ENCODE measurements at regions not wholly inside any gene's neighbourhood (a gene's known extent, or its start where the extent isn't known, plus 50 kb on each side); places are given as distances from the start of the nearest gene placed in this dataset.

DNA sequence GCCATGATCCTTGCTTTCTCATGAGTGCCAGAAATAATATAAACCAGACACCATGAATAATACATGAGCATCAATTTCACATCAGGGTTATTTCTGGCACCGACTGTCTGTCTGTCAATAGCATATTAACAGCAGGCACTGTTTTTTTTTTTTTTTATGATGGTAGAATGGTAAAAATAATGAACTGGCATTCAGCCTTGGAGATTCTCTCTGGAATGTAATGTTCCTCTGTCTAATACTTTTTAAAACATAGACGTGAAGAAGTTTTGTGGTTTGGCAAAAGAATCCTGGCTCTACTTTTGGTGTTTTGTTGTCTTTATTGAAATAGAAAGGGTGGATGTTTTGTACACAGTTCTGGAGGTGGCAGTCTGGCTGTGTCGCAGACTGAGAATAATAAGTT is 874.6 kb upstream of the PRKX start:
- Histone ChIP-seq H2AFZ (ENCODE audit: low read length) (no peak overlapping the region), H3K4me1 (ENCODE audit: insufficient read depth, low read length, poor library complexity, severe bottlenecking) (no peaks in the 10 kb centered on the region), H3F3A (ENCODE audit: low read depth) (no peaks in the 10 kb centered on the region), H3K9me3 (ENCODE audit: insufficient read depth, low read depth, low read length) (no peaks in the 10 kb centered on the region), H3K9ac (ENCODE audit: low read depth, low read length, poor library complexity, severe bottlenecking) (no peak overlapping the region), H3K27me3 (ENCODE audit: insufficient read depth, low read length, poor library complexity, severe bottlenecking) (no peaks in the 10 kb centered on the region), H3K9me2 (replicated peaks; ENCODE audit: low read depth, low read length) (no peaks in the 10 kb centered on the region), H4K20me1 (ENCODE audit: insufficient read depth, low read length, poor library complexity, severe bottlenecking) (no peaks in the 10 kb centered on the region), H3K4me2 (ENCODE audit: low read depth, low read length, poor library complexity, severe bottlenecking) (no peak overlapping the region), H3K36me3 (ENCODE audit: insufficient read depth, low read length) (no peaks in the 10 kb centered on the region), H3K4me3 (ENCODE audit: low read length, poor library complexity, severe bottlenecking) (no peak overlapping the region), H3K79me2 (ENCODE audit: insufficient read depth, low read length) (no peaks in the 10 kb centered on the region)
- TF ChIP-seq, protein P1, sequence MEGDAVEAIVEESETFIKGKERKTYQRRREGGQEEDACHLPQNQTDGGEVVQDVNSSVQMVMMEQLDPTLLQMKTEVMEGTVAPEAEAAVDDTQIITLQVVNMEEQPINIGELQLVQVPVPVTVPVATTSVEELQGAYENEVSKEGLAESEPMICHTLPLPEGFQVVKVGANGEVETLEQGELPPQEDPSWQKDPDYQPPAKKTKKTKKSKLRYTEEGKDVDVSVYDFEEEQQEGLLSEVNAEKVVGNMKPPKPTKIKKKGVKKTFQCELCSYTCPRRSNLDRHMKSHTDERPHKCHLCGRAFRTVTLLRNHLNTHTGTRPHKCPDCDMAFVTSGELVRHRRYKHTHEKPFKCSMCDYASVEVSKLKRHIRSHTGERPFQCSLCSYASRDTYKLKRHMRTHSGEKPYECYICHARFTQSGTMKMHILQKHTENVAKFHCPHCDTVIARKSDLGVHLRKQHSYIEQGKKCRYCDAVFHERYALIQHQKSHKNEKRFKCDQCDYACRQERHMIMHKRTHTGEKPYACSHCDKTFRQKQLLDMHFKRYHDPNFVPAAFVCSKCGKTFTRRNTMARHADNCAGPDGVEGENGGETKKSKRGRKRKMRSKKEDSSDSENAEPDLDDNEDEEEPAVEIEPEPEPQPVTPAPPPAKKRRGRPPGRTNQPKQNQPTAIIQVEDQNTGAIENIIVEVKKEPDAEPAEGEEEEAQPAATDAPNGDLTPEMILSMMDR (conservative IDR thresholded peaks at IDR 0.05; ENCODE audit: low read length) = no peak

DNA sequence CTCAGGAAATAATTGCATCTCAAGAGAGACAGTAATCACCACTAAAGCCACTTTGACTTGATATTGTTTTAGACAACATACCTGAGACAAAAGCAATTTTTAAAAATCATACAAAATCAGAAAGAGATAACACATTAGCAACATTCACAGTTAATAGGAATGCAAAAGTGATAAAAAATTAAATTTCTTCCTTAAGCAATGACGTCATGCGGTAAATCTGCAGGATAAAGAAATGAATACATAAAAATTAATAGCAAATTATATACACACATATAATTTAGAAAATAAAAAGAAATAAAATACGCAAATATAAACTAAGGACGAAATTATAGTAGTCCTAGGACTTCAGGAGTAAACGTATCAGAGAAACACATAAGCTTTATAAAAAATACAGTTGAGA is 866.5 kb upstream of the PRKX start:
- no peak for TF ChIP-seq EZH2phosphoT487 (IDR thresholded peaks at IDR 0.05; ENCODE audit: borderline replicate concordance)
- TF ChIP-seq, protein P1 (conservative IDR thresholded peaks at IDR 0.05; ENCODE audit: low read length) = no peak
- no peak overlapping the region for H2AFZ ChIP-seq (ENCODE audit: low read length)
- no peaks in the 10 kb centered on the region for H3K27me3 ChIP-seq (ENCODE audit: insufficient read depth, low read length, poor library complexity, severe bottlenecking)
- H3K9me2 ChIP-seq (replicated peaks; ENCODE audit: low read depth, low read length) = no peaks in the 10 kb centered on the region
- no peaks in the 10 kb centered on the region for H3F3A ChIP-seq (ENCODE audit: low read depth)
- no peaks in the 10 kb centered on the region for H3K79me2 ChIP-seq (ENCODE audit: insufficient read depth, low read length)
- no peaks in the 10 kb centered on the region for H4K20me1 ChIP-seq (ENCODE audit: insufficient read depth, low read length, poor library complexity, severe bottlenecking)
- H3K9ac ChIP-seq (ENCODE audit: low read depth, low read length, poor library complexity, severe bottlenecking) = no peak overlapping the region
- H3K4me1 ChIP-seq (ENCODE audit: insufficient read depth, low read length, poor library complexity, severe bottlenecking) = no peaks in the 10 kb centered on the region
- H3K4me2 ChIP-seq (ENCODE audit: low read depth, low read length, poor library complexity, severe bottlenecking) = no peak overlapping the region
- H3K4me3 ChIP-seq (ENCODE audit: low read length, poor library complexity, severe bottlenecking) = no peak overlapping the region
- no peaks in the 10 kb centered on the region for H3K9me3 ChIP-seq (ENCODE audit: insufficient read depth, low read depth, low read length)
- H3K36me3 ChIP-seq (ENCODE audit: insufficient read depth, low read length) = no peaks in the 10 kb centered on the region

DNA sequence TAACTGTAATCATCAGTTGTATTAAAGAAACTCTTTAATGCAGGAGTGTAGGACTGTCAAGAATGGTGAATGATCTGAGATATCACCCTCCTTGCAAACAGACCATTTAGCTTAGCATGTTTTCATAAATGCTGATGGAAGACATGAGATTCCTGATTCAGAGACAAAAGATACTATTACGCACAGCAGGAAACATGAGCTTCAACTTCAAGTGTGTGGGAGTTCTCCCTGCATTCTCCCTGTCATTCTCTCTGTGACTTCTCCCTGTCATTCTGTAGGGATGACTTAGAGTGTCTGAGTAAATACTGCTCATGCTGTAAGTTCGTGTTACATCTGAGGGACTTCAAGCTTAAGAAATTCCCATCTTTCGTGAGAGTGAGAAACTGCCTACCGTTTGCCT is 866.0 kb upstream of the PRKX start:
- Histone ChIP-seq H3K9ac (ENCODE audit: low read depth, low read length, poor library complexity, severe bottlenecking) (no peak overlapping the region), H3K4me2 (ENCODE audit: low read depth, low read length, poor library complexity, severe bottlenecking) (no peak overlapping the region), H3K9me3 (ENCODE audit: insufficient read depth, low read depth, low read length) (no peaks in the 10 kb centered on the region), H3F3A (ENCODE audit: low read depth) (no peaks in the 10 kb centered on the region), H2AFZ (ENCODE audit: low read length) (no peak overlapping the region), H3K9me2 (replicated peaks; ENCODE audit: low read depth, low read length) (no peaks in the 10 kb centered on the region), H3K4me3 (ENCODE audit: low read length, poor library complexity, severe bottlenecking) (no peak overlapping the region), H4K20me1 (ENCODE audit: insufficient read depth, low read length, poor library complexity, severe bottlenecking) (no peaks in the 10 kb centered on the region), H3K4me1 (ENCODE audit: insufficient read depth, low read length, poor library complexity, severe bottlenecking) (no peaks in the 10 kb centered on the region), H3K79me2 (ENCODE audit: insufficient read depth, low read length) (no peaks in the 10 kb centered on the region), H3K27me3 (ENCODE audit: insufficient read depth, low read length, poor library complexity, severe bottlenecking) (no peaks in the 10 kb centered on the region), H3K36me3 (ENCODE audit: insufficient read depth, low read length) (no peaks in the 10 kb centered on the region)
- TF ChIP-seq EZH2phosphoT487 (IDR thresholded peaks at IDR 0.05; ENCODE audit: borderline replicate concordance) = no peak
- TF ChIP-seq, protein P1 (conservative IDR thresholded peaks at IDR 0.05; ENCODE audit: low read length) = no peak

All from Loucy (cell line).